ENCODE measurements at regions not wholly inside any gene's neighbourhood (a gene's known extent, or its start where the extent isn't known, plus 50 kb on each side); places are given as distances from the start of the nearest gene placed in this dataset.
"Not testable (repeated sequence)": the region's sequence is repeated elsewhere in the genome, so short reads cannot be mapped to it uniquely, and the experiment has no call there.

DNA sequence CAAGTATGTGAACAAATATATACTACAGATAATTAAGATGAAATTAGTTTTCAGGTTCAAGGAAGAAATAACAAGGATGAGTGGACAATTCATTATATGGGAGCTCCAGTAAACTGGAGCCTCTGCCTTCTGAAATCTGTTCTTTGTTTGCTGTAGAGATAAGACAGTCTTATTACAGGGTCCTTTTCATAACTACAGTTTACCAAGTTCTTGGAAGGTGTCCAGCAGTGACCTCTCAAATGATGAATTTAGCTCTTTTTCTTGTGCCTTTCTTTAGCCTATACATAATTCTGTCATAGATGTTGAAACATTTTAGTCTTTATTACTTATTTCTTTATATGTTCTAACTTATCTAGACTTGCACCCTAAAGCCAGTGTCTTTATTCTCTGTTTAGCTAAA, 89.7 kb upstream of the GBE1 start:
- no peaks in the 10 kb centered on the region for H3K4me1 ChIP-seq (ENCODE audit: control insufficient read depth, insufficient read depth, low read length)
- H3K9me3 ChIP-seq (ENCODE audit: control insufficient read depth, insufficient read depth, low read length) = no peaks in the 10 kb centered on the region
- DNase-seq (ENCODE audit: low read depth in 4 of 6, low spot score in 6 of 6) = no peak
- H3K27ac ChIP-seq (ENCODE audit: low read depth, low read length) = no peak overlapping the region
- no peak overlapping the region for H3K4me3 ChIP-seq (ENCODE audit: low read depth, low read length)
- H3K27me3 ChIP-seq (ENCODE audit: control insufficient read depth, insufficient read depth, low read length) = no peaks in the 10 kb centered on the region
- no peaks in the 10 kb centered on the region for H3K36me3 ChIP-seq (ENCODE audit: control insufficient read depth, insufficient read depth, low read length)

DNA sequence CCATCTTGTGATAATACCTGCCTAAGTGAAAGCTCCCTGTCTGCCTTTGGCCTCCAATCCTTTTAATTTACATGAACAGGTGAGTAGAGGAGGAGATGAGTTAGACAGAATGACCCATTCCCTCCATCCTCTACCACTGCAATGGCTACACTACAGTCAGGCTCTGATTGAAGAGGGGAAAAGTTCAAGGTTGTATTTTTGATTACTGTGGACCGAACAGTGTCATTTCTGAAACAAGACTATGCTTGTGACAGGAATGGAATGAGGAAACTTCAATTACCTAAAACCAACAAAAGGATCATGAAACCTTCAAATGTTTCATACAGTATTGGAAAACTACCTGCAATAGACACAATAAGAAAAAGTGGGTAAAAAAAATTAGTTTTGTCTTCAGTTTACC, 85.5 kb upstream of the GBE1 start:
- H3K4me1 ChIP-seq (ENCODE audit: control insufficient read depth, insufficient read depth, low read length) = no peaks in the 10 kb centered on the region
- no peak overlapping the region for H3K4me3 ChIP-seq (ENCODE audit: low read depth, low read length)
- DNase-seq (ENCODE audit: low read depth in 4 of 6, low spot score in 6 of 6) = no peak
- no peaks in the 10 kb centered on the region for H3K36me3 ChIP-seq (ENCODE audit: control insufficient read depth, insufficient read depth, low read length)
- no peaks in the 10 kb centered on the region for H3K27me3 ChIP-seq (ENCODE audit: control insufficient read depth, insufficient read depth, low read length)
- no peak overlapping the region for H3K27ac ChIP-seq (ENCODE audit: low read depth, low read length)
- WGBS (ENCODE audit: insufficient coverage) = no CpG with 5 or more reads among the region's 1 CpG
- H3K9me3 ChIP-seq (ENCODE audit: control insufficient read depth, insufficient read depth, low read length) = no peaks in the 10 kb centered on the region

DNA sequence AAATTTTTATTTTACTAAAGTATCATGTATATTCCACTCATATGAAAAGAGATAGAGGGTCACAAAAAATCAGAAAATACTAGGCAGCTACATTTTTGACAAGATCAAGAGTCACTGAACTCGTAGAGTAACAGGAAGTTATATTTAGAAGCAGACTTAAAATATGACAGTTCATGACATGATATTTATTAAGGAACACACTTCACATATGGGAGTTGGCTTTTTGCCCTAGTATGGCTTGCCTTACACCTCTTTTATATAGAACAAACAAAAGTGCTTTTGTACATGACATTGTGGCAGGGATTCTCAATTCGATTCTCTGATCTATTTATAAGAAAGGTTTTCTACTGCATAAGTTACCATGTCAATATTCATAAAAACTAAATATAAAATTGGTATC, 80.1 kb upstream of the GBE1 start:
- Histone ChIP-seq H3K36me3 (ENCODE audit: control insufficient read depth, insufficient read depth, low read length) (no peaks in the 10 kb centered on the region), H3K27ac (ENCODE audit: low read depth, low read length) (no peak overlapping the region), H3K4me1 (ENCODE audit: control insufficient read depth, insufficient read depth, low read length) (no peaks in the 10 kb centered on the region), H3K4me3 (ENCODE audit: low read depth, low read length) (no peak overlapping the region), H3K27me3 (ENCODE audit: control insufficient read depth, insufficient read depth, low read length) (no peaks in the 10 kb centered on the region), H3K9me3 (ENCODE audit: control insufficient read depth, insufficient read depth, low read length) (no peaks in the 10 kb centered on the region)
- DNase-seq (ENCODE audit: low read depth in 4 of 6, low spot score in 6 of 6) = no peak
- no CpG with 5 or more reads among the region's 2 CpGs for WGBS (ENCODE audit: insufficient coverage)

DNA sequence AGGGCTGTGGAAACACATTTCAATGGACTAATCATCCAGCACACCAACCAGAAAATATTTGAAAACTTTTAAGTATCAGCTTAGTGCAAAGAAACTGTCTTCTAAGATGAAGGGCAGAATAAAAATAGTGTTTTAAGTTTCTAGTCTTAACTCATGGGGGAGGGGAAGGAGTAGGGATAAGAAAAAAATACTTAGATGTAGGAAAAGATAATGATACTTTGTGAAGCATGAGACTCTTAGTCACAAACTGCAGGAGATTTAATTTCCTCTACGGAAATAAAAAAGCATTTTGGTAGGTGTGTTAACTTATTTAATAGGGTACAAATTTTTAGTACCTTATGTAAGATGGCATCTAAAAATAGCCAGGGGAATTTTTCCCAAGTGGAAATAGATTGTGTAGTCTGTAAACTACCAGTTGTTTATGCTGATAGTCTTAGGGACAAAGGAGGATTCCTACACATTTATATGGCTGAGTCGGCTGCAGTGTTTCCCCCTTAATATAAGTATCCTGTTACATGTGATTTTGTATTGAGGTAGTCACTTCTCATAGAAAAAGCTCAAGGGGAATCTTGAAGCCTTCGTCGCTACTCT, 78.2 kb upstream of the GBE1 start:
- Histone ChIP-seq H3K4me3 (ENCODE audit: low read depth, low read length) (no peak overlapping the region), H3K9me3 (ENCODE audit: control insufficient read depth, insufficient read depth, low read length) (no peaks in the 10 kb centered on the region), H3K4me1 (ENCODE audit: control insufficient read depth, insufficient read depth, low read length) (no peaks in the 10 kb centered on the region), H3K36me3 (ENCODE audit: control insufficient read depth, insufficient read depth, low read length) (no peaks in the 10 kb centered on the region), H3K27me3 (ENCODE audit: control insufficient read depth, insufficient read depth, low read length) (no peaks in the 10 kb centered on the region), H3K27ac (ENCODE audit: low read depth, low read length) (no peak overlapping the region)
- WGBS (ENCODE audit: insufficient coverage) = no CpG with 5 or more reads among the region's 4 CpGs
- no peak for DNase-seq (ENCODE audit: low read depth in 4 of 6, low spot score in 6 of 6)

DNA sequence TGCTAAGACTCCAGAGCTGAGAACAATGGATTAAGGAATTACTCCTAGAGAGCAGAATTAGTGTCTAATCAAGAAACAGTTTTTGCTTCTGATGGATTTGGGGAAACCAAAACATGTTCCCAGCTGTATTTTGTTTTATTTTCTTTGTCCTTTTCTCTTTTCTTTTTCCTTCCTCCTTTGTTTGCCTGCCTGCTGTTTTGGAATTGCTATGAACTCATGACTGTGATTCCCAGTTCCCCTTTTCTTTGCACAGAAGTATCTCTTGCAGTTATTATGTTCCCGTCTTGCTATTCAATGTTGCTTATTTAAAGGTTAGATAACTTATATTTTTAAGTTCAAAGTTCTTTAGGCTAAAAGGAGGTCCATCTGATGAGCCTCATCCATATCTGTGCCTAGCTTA, 77.0 kb upstream of the GBE1 start:
- Histone ChIP-seq H3K9me3 (ENCODE audit: control insufficient read depth, insufficient read depth, low read length) (no peaks in the 10 kb centered on the region), H3K36me3 (ENCODE audit: control insufficient read depth, insufficient read depth, low read length) (no peaks in the 10 kb centered on the region), H3K4me1 (ENCODE audit: control insufficient read depth, insufficient read depth, low read length) (no peaks in the 10 kb centered on the region), H3K27ac (ENCODE audit: low read depth, low read length) (no peak overlapping the region), H3K27me3 (ENCODE audit: control insufficient read depth, insufficient read depth, low read length) (no peaks in the 10 kb centered on the region), H3K4me3 (ENCODE audit: low read depth, low read length) (no peak overlapping the region)
- WGBS (ENCODE audit: insufficient coverage) = no CpG with 5 or more reads among the region's 1 CpG
- no peak for DNase-seq (ENCODE audit: low read depth in 4 of 6, low spot score in 6 of 6)

DNA sequence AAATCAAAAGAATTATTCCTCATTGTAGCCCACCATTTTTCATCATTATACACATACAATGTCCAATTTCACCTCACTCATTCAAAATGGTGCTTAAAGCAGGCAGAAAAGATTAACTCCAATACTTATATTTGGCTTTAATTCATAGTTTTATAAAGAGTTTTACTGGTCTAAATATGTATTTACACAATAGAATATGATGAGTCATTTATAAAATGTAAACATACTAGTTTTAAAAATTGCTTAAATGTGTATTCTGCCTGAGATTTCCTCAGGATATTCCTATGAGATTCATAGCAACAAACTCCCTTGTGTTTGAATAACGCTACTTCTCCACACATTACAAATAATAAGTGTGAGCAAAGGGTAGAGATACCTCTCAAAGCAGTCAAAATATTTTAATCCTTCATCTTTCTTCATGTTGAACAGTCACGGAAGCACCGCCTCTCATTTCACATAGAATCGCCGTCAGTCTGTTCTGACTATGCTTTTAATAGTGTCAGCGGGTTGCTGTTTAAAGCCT, 75.7 kb upstream of the GBE1 start:
- Histone ChIP-seq H3K36me3 (ENCODE audit: control insufficient read depth, insufficient read depth, low read length) (no peaks in the 10 kb centered on the region), H3K9me3 (ENCODE audit: control insufficient read depth, insufficient read depth, low read length) (no peaks in the 10 kb centered on the region), H3K27me3 (ENCODE audit: control insufficient read depth, insufficient read depth, low read length) (no peaks in the 10 kb centered on the region), H3K4me3 (ENCODE audit: low read depth, low read length) (no peak overlapping the region), H3K27ac (ENCODE audit: low read depth, low read length) (no peak overlapping the region), H3K4me1 (ENCODE audit: control insufficient read depth, insufficient read depth, low read length) (no peaks in the 10 kb centered on the region)
- no peak for DNase-seq (ENCODE audit: low read depth in 4 of 6, low spot score in 6 of 6)
- WGBS (ENCODE audit: insufficient coverage) = 82% methylated on average over 4 of the region's 6 CpGs

DNA sequence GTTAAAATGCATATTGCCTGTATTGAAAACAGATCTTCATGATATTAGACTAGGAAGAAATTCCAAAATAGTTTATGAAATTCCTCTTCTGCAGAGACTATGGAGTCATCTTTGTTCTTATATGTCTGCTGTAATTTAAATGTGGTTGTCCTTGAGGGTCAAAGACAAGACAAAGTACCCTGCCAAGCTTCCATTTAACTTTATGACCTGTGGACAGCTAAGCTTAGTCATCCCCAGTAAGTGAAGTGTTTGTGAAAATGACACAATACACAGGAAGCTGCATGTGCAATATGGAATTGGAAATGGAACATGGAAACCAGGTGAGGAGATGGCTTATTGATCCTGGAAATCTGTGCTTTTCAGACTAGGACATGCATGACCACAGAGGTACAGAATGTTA, 68.5 kb upstream of the GBE1 start:
- Histone ChIP-seq H3K36me3 (ENCODE audit: control insufficient read depth, insufficient read depth, low read length) (no peaks in the 10 kb centered on the region), H3K4me3 (ENCODE audit: low read depth, low read length) (no peak overlapping the region), H3K4me1 (ENCODE audit: control insufficient read depth, insufficient read depth, low read length) (no peaks in the 10 kb centered on the region), H3K9me3 (ENCODE audit: control insufficient read depth, insufficient read depth, low read length) (no peaks in the 10 kb centered on the region), H3K27me3 (ENCODE audit: control insufficient read depth, insufficient read depth, low read length) (no peaks in the 10 kb centered on the region), H3K27ac (ENCODE audit: low read depth, low read length) (no peak overlapping the region)
- DNase-seq (ENCODE audit: low read depth in 4 of 6, low spot score in 6 of 6) = no peak

DNA sequence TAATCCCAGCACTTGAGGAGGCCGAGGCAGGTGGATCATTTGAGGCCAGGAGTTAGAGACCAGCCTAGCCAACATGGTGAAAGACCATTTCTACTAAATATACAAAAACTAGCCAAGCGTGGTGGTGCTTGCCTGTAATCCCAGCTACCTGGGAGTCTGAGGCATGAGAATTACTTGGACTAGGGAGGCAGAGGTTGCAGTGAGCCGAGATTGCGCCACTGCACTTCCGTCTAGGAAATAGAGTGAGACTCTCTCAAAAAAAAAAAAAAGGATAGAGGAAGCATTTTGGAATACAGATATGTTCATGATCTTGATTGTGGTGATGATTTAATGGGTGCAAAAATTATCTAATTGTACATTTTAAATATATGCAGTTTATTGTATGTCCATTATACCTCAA, 67.8 kb upstream of the GBE1 start:
- not testable (repeated sequence) for H3K4me1 ChIP-seq (ENCODE audit: control insufficient read depth, insufficient read depth, low read length); H3K4me3 ChIP-seq (ENCODE audit: low read depth, low read length); H3K9me3 ChIP-seq (ENCODE audit: control insufficient read depth, insufficient read depth, low read length); H3K27me3 ChIP-seq (ENCODE audit: control insufficient read depth, insufficient read depth, low read length); H3K27ac ChIP-seq (ENCODE audit: low read depth, low read length); H3K36me3 ChIP-seq (ENCODE audit: control insufficient read depth, insufficient read depth, low read length); DNase-seq (ENCODE audit: low read depth in 4 of 6, low spot score in 6 of 6)
- WGBS (ENCODE audit: insufficient coverage) = 95% methylated on average over 4 of the region's 5 CpGs

DNA sequence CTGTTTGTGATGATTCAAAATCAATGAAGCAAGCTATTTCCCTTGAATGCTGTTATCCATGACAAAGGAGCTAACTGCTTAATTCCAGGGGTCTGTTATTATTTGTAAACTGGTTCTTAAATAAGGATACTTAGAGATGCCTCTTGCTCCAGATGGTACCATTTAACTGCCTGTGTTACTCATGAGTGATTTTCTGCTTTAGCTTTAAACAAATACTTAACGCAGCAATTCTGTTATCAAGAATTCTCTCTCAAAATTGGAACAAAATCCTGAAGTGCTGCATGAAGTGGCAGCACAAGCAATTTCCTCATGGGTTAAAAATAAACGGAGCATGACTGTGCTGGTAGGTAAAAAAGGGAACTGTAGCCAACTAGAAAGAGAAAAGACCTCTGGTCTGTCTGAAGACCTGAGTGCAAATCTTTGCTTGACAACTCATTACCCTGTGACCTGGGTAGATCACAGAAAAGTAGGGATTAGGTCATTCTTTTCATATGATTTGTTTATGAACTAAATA, 62.5 kb upstream of the GBE1 start:
- Histone ChIP-seq H3K36me3 (ENCODE audit: control insufficient read depth, insufficient read depth, low read length) (no peaks in the 10 kb centered on the region), H3K27ac (ENCODE audit: low read depth, low read length) (no peak overlapping the region), H3K4me3 (ENCODE audit: low read depth, low read length) (no peak overlapping the region), H3K27me3 (ENCODE audit: control insufficient read depth, insufficient read depth, low read length) (no peaks in the 10 kb centered on the region), H3K9me3 (ENCODE audit: control insufficient read depth, insufficient read depth, low read length) (no peaks in the 10 kb centered on the region), H3K4me1 (ENCODE audit: control insufficient read depth, insufficient read depth, low read length) (no peaks in the 10 kb centered on the region)
- peak in 2 of 6 donors; percentile 22 to 55 for DNase-seq (ENCODE audit: low read depth in 4 of 6, low spot score in 6 of 6)
- no CpG with 5 or more reads among the region's 2 CpGs for WGBS (ENCODE audit: insufficient coverage)

DNA sequence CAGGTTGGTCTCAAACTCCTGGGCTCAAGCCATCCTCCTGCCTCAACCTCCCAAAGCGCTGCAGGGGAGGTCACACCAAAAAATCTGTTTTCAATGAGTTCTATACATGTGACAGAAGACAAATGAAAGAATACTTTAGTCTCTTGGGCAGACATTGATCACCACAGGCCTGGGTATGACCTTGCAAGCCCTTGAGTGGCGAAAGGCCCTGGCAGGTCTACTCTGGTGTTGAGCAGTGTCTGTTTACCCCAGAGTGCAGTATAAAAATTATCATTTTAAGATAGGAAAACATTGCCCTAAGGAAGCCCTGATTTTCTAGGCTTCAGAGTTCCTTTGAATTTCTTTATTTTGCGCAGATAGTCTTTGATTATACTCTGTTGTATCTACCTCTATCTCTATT, 61.6 kb upstream of the GBE1 start:
- WGBS (ENCODE audit: insufficient coverage) = no CpG with 5 or more reads among the region's 3 CpGs
- Histone ChIP-seq H3K27me3 (ENCODE audit: control insufficient read depth, insufficient read depth, low read length) (no peaks in the 10 kb centered on the region), H3K36me3 (ENCODE audit: control insufficient read depth, insufficient read depth, low read length) (no peaks in the 10 kb centered on the region), H3K27ac (ENCODE audit: low read depth, low read length) (no peak overlapping the region), H3K4me1 (ENCODE audit: control insufficient read depth, insufficient read depth, low read length) (no peaks in the 10 kb centered on the region), H3K4me3 (ENCODE audit: low read depth, low read length) (no peak overlapping the region), H3K9me3 (ENCODE audit: control insufficient read depth, insufficient read depth, low read length) (peaks cover 2% of the 10 kb centered on the region)
- DNase-seq (ENCODE audit: low read depth in 4 of 6, low spot score in 6 of 6) = no peak
